GM21367 (cell line): ENCODE measurements at regions not wholly inside any gene's neighbourhood (a gene's known extent, or its start where the extent isn't known, plus 50 kb on each side); places are given as distances from the start of the nearest gene placed in this dataset.
"Not testable (repeated sequence)": the region's sequence is repeated elsewhere in the genome, so short reads cannot be mapped to it uniquely, and the experiment has no call there.

ENCODE experiments used
- ATAC-seq: cut with Tn5 transposase; IDR thresholded peaks from one replicate; pipeline ENCODE4 v1.9.1; 2021; ENCODE audit not compliant: unreplicated experiment

DNA sequence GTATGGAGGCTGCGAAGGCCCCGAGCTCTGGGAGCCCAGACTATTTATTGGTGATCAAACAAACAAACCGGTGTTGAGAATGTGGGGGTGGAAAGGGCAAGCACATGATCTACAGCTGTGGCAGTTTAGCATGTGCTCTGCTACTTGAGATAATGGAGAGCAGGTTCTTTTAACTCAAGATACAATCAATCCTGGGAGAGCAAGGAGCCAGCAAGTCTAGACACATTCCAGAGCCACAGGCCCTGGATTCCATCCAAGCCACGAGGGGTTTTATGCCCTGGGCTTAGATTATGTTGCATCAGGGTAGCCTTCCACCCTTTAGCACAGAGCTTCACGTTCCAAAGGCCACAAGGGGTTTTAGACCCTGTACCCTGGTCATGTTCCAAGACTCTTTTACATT, 355.9 kb upstream of the ARID1B start:
- not testable (repeated sequence) for ATAC-seq

DNA sequence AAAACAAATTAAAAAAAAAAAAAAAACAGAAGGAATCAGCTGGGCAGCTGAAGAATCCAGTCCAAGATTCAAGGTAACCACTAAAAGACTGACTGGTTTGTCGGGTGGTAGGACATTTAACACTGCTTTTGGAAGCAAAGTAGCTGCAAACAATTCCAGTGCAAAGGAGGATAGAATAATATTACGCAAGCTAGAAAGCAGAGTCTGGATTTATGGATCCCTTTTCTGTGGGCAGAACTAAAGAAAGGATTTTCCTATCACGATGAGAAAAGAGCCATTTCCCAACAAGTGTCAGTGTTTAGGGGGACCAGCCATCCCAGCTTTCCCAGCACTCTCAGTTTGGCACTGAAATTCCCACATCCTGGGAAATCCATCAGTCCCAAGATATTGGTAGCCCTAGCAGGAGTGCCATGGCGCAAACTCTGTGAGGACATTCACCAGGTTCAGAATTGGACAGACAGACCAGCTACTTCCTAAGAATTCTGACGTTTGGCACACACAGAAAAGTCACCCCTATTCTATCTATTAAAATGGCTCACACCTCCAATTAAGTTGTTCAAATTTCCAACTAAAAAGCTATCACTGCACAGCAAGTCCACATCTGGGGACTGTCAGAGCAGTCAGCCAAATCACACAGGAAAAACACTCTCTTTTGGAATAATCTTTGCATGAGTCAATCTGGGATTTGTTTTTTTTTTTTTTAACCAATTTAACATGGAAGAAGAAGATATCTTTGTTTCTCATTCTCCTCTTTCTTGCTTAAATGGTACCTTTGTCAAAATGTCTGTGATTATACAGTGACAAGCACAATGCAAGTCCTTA, 356.8 kb upstream of the ARID1B start:
- no peak for ATAC-seq

DNA sequence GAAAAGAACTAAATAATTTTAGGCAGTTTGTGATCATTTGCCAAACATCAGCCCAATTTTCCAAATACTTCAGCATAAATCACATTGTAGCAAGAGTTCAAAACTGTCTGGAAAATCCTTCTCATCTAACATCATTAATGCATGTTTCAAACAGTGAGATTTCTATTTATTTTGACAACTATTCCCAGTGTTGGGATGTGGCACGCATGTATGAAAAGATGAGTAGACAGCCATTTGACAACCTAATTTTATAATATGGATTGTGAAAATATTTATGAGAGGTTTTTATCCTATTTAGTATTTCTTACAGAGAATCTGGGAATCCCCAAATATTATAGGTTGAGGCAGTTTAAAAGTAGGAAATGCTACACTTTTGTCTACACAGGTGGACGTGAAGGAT, 357.6 kb upstream of the ARID1B start:
- ATAC-seq: no peak

GRCh38 chr6:156418253-156418652, 358.9 kb upstream of the ARID1B start:
- ATAC-seq: no peak

GRCh38 chr6:156416391-156416790, 360.8 kb upstream of the ARID1B start:
- ATAC-seq: no peak

DNA sequence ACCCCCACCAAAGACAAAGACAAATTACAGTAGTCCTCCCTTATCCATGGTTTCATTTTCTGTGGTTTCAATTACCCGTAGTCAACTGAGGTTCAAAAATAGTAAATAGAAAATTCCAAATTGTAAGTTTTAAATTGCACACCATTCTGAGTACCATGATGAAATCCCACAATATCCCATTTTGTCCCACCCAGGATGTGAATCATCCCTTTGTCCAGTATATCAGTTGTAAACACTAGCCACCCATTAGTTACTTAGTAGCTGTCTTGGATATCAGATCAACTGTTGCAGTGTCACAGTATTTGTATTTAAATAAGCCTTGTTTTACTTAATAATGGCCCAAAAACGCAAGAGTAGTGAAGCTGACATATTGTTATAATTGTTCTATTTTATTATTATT, 364.0 kb upstream of the ARID1B start:
- ATAC-seq: no peak

DNA sequence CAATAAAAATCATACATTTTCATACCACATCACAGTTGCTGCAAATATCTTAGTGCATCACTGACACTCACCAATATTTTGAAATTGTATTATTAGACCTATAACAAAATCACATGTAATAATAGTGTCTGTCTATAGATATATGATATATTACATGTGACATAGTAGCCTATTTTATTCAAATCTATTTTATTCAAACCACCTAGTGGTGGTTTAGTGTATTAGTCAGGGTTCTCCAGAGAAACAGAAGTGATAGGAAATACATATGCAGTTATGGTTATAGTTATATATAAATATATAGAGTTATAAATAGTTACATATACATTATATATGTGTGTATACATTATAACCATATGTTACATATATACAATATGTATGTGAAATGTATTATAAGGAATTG, 366.5 kb upstream of the ARID1B start:
- no peak for ATAC-seq

GRCh38 chr6:156408655-156409054, 368.5 kb upstream of the ARID1B start:
- ATAC-seq: no peak

DNA sequence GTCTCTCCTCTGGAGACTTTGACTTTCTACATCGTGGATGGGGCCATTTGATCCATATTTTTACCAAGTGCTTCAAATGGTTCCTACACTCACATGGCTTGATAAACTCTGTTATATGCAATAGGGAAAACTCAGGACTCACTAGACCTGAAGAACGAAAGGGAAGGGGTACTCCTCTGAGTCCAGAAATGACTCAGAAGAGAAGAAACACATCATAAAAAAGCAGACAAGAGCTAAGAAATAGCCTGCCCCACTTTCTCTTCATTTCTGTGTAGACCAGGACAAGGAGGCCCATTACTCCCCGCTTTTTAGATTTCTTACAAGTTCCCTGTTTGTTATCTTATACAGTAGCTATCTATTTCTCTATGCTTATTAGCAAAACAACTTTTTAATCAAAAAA, 369.8 kb upstream of the ARID1B start:
- no peak for ATAC-seq

- ATAC-seq: no peak
Observed at GRCh38 chr6:156406688-156407087, 370.5 kb upstream of the ARID1B start.

DNA sequence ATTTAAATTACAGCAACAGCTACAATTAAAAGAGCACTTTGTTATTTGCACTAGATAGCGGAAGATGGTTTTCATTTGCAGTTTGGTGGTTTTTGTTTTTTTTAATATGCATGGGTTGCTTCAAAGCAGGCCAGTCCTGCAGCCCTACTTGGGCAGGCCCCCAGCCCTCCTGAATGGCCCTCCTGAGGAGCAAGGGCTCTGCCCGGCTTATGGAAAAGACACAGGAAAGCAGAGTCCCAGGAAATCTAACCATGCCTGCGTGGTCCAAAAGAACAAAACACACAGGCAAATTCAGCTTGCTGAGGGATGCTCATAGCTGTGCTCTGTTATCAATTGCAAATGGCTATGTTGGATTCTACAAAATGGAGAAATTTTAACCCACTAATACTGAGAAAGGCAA, 371.1 kb upstream of the ARID1B start:
- no peak for ATAC-seq

GRCh38 chr6:156402628-156403027, 374.6 kb upstream of the ARID1B start:
- no peak for ATAC-seq

GRCh38 chr6:156402227-156402626, 375.0 kb upstream of the ARID1B start:
- ATAC-seq: no peak

GRCh38 chr6:156400487-156400886, 376.7 kb upstream of the ARID1B start:
- ATAC-seq: no peak

DNA sequence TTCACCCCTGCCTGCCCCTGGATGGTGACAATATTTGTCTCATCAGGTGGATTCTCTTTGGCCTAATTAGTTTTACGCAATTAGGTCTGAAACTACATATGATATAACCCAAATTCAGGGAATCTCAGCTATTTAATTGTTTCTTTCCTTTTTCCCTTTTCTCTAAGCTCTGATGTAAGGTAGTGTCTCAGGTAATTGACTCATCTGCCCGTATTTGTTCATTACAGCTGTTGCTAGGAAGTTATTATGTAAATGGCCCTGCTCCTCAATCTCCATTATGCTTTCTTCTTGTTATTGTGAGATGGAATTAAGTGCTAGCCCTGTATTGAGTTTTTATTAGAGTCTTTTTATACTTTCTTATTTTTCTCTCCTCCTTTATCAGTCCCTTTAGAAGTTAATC, 378.2 kb upstream of the ARID1B start:
- no peak for ATAC-seq

GRCh38 chr6:156398371-156398770, 378.8 kb upstream of the ARID1B start:
- no peak for ATAC-seq

GRCh38 chr6:156396791-156397418, 380.3 kb upstream of the ARID1B start:
- no peak for ATAC-seq

DNA sequence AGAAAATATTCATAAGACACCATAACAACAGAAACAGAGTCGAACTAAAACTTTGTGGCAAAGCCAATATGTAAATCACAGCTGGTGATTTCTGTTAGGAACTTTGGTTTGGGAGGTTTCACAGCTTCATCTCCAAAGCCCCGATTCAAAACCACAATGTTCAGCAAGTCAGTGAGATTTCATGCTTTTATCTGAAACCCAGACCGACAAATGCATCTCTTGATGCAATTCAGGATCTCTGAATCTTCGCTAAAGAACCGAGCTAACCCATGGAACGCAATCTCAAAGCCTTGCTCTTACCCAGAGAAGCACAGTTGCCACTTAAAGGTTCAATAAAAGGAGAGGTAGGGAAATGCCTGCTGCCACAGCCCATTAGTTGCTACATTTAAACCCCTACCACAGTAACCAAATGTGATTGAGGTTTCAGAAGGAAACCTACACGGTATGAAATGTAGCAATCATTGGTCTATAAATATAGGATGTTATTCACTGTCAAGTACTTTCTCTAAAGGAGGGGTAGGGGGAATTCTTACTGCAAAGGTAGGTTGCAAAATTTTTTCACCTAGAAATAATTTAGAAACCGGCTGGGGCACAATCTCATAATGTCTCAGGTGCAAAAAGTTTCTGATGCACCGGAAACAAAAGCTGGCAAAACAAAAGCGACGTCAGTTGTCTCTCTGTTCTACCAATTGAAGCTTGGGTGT, 381.0 kb upstream of the ARID1B start:
- ATAC-seq: peak; percentile 39

DNA sequence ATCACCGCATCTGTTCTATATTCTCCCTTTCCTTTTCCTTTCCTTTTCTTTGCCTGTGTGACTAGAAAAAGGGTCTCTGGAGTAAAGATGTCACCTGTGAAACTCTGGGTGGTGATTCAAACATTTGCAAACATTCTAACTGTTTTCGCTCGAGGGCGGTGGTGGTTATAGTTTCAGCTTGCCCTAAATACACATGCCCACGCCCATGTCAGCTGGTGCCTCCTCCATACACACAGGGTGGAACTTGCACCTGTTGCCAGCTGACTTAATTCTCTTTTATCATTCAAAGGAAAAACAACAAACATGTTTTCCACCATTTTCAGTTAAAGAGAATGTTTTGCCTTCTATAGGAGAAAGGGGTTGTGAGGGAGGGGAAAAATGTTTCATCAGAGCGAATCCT, 381.9 kb upstream of the ARID1B start:
- peak; percentile 62 for ATAC-seq

- no peak for ATAC-seq
Observed at GRCh38 chr6:156392648-156393047, 384.5 kb upstream of the ARID1B start.

DNA sequence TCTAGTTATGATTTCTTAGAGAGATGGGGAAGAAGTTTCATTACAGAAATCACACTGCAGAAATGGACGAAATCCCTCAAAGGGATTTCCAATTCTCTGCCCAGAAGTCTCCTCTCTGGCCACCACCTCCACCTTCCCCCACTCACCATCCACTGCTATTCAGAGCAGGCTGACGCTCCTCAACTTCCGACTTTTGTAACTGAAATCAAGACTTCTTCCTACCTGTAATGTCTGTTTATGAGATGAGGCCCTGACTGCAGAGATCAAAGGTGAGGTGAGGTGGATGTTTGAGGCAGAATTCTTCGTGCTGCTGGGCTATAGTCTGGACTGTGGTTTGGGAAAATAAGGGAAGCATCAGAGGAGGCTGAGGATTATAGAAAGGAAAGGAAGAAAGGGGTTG, 385.2 kb upstream of the ARID1B start:
- no peak for ATAC-seq

- no peak for ATAC-seq
Observed at GRCh38 chr6:156391061-156391672, 386.0 kb upstream of the ARID1B start.
